ENCODE measurements at regions not wholly inside any gene's neighbourhood (a gene's known extent, or its start where the extent isn't known, plus 50 kb on each side); places are given as distances from the start of the nearest gene placed in this dataset.

DNA sequence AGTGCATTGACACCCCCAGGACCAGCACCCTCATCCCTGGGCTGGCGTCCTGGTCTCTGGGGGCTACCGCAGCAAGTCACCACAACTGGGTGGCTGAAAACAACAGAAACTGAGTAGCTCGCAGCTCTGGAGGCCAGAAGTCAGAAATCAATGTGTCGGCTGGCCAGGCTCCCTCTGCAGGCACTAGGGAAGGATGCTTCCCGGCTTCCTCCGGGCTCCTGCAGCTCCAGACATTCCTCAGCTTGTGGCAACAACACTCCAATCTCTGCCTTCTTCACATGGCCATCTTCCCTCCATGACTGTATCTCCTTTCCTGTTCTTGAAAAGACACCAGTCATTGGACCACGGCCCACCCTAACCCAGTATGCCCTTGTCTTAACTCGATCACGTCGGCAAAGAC is 224.2 kb downstream of the NPHP4 start:
- TF ChIP-seq TAF1 (IDR thresholded peaks at IDR 0.05; ENCODE audit: low read depth) (no peak), SMC3 (conservative IDR thresholded peaks at IDR 0.05; ENCODE audit: poor library complexity) (no peak), POLR2AphosphoS5 (IDR thresholded peaks at IDR 0.05) (no peak), EP300 (conservative IDR thresholded peaks at IDR 0.05; ENCODE audit: poor library complexity, severe bottlenecking) (no peak), RAD21 (conservative IDR thresholded peaks at IDR 0.05) (no peak)
- TF ChIP-seq, protein P1, sequence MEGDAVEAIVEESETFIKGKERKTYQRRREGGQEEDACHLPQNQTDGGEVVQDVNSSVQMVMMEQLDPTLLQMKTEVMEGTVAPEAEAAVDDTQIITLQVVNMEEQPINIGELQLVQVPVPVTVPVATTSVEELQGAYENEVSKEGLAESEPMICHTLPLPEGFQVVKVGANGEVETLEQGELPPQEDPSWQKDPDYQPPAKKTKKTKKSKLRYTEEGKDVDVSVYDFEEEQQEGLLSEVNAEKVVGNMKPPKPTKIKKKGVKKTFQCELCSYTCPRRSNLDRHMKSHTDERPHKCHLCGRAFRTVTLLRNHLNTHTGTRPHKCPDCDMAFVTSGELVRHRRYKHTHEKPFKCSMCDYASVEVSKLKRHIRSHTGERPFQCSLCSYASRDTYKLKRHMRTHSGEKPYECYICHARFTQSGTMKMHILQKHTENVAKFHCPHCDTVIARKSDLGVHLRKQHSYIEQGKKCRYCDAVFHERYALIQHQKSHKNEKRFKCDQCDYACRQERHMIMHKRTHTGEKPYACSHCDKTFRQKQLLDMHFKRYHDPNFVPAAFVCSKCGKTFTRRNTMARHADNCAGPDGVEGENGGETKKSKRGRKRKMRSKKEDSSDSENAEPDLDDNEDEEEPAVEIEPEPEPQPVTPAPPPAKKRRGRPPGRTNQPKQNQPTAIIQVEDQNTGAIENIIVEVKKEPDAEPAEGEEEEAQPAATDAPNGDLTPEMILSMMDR (IDR thresholded peaks at IDR 0.05; ENCODE audit: poor library complexity, severe bottlenecking) = peak; percentile 11
